Fibroblast of lung (primary cell): ENCODE measurements at regions not wholly inside any gene's neighbourhood (a gene's known extent, or its start where the extent isn't known, plus 50 kb on each side); places are given as distances from the start of the nearest gene placed in this dataset.

ENCODE experiments used
- EZH2 ChIP-seq: IDR thresholded peaks from 2 replicates; pipeline ENCODE4 v1.5.1; 2012; ENCODE audit warnings: low read length, control low read depth, mild to moderate bottlenecking; ENCODE audit errors: missing control alignments
- TF ChIP-seq, protein P1 (sequence below), 2 donors: IDR thresholded peaks in 1 of 2; conservative IDR thresholded peaks in 1 of 2; 1 replicate in 1 of 2; 2 replicates in 1 of 2; pipeline ENCODE4 v1.5.1; 2011 to 2012; ENCODE audit warnings: low read length in 2 of 2, control low read depth in 1 of 2, inconsistent platforms in 1 of 2, low read depth in 1 of 2, mild to moderate bottlenecking in 1 of 2

DNA sequence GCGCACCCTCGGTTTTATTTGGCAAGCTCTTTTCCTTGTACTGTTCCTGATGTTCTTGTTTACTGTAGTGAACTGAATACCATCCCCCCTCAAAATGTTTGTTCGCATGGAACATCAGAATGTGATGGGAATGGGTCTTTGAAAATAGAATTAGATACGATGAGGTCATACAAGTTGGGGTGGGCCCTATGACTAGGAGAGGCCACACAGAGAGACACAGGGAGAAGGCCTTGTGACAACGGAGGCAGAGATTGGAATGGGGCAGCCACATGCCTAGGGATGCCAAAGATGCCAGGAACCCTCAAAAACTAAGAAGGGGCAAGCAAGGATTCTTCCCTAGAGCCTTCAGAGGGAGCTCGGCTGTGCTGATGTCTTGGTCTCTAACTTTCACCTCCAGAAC, 123.6 kb downstream of the FAM204A start:
- TF ChIP-seq, protein P1, sequence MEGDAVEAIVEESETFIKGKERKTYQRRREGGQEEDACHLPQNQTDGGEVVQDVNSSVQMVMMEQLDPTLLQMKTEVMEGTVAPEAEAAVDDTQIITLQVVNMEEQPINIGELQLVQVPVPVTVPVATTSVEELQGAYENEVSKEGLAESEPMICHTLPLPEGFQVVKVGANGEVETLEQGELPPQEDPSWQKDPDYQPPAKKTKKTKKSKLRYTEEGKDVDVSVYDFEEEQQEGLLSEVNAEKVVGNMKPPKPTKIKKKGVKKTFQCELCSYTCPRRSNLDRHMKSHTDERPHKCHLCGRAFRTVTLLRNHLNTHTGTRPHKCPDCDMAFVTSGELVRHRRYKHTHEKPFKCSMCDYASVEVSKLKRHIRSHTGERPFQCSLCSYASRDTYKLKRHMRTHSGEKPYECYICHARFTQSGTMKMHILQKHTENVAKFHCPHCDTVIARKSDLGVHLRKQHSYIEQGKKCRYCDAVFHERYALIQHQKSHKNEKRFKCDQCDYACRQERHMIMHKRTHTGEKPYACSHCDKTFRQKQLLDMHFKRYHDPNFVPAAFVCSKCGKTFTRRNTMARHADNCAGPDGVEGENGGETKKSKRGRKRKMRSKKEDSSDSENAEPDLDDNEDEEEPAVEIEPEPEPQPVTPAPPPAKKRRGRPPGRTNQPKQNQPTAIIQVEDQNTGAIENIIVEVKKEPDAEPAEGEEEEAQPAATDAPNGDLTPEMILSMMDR (conservative IDR thresholded peaks at IDR 0.05 in 1 of 2, IDR thresholded peaks at IDR 0.05 in 1 of 2; ENCODE audit: low read depth in 1 of 2, low read length in 2 of 2): no peak
- TF ChIP-seq EZH2: no peak
